T-helper 1 cell (primary cell): ENCODE measurements at regions not wholly inside any gene's neighbourhood (a gene's known extent, or its start where the extent isn't known, plus 50 kb on each side); places are given as distances from the start of the nearest gene placed in this dataset.
"Not testable (repeated sequence)": the region's sequence is repeated elsewhere in the genome, so short reads cannot be mapped to it uniquely, and the experiment has no call there.

ENCODE experiments used
- DNase-seq, 5 donors: peaks; one replicate each; pipeline ENCODE4 v3.0.0-alpha.2; 2012 to 2020

DNA sequence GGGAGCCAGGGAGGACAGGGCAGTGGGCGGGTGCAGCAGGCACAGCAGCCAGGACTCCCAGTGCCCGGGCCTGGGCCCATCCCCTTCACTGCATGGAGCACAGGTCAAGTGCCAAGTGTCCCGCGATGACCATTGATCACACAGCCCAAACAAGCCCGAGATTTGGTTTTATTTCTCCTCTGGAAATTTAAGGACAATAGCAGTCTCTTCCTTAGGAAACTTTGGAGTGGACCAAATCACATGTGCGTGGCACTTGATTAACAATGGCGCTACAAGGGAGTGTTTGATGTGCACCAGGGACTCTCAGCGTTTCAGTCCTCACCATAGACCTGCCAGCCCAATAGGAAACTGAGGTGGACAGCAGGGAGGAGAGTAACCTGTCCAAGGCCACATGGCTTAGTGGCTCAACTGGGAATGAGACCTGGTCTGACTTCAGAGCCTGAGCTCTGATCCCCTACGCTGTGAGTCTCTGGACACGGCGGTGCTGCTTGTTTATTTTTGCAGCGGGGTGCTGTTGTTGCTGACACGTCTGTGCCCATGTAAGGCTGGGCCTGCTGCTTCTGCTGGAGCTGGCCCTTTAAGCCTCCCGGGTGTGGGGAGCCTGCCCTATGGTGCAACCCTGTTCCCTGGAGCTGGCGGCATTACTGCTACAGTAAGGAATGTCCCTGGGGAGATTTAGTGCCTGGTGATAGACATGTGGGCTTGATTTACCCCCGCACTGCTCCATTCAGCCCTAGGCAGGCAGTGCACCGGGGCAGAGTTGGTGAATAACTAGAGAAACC is 194.2 kb downstream of the INHBB start:
- no peak for DNase-seq

DNA sequence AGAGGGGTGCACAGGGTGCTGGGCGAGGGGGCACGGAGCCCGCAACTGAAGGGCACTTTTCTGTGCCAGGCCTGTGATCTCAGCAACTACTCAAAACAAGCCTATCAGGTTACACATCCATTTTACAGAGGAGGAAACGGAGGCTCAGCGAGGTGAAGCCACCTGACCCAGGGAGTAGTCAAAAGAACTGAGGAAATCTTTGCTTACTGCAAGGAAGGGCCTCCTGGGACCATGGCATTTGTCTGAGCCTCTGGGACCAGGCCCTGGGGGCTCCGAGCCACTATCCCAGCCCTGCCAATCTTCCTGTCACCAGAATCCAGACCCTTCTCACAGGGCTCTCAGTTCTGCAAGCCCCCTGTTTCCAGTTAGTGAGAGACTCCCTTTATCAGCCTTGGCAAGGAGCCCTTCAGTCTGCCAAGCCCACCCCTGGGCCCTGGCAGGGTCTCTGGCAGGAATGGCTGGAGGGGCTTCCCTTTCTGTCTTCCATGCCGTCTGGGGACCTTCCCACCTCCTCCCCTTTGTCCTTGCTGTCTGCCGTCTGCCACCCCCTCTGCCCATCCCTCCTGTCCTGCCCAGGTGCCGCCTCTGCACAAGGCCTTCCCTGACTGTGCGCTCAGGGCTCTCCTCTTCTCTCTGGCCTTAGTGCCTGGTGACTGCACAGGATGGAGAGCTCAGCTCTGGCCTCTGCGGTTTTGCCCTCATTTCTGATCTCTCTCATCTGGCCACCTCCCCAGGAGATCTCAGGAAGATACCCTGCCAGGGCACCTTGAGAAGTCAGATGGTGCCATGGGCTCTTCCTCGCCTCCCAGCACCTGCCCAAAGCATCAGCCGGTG is 194.7 kb upstream of the GLI2 start:
- DNase-seq = no peak

DNA sequence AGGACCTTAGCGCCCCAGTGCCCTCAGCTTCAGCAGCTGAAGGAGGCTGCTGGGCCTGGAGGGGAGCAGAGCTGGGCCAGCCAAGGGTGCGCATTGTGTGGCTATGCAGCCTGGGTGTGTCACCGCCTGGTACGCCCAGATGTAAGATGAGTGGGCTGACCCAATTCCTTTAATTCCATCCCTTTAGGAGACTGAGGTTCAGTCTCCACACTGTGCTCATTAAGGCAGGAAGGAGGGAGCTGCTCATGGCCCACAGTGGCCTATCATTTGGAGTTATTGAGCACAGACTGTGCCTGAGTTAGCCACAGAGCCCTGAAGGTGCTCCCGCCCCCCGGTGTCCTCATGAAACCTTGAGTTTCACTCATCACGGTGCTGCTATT is 194.1 kb upstream of the GLI2 start:
- DNase-seq = no peak

DNA sequence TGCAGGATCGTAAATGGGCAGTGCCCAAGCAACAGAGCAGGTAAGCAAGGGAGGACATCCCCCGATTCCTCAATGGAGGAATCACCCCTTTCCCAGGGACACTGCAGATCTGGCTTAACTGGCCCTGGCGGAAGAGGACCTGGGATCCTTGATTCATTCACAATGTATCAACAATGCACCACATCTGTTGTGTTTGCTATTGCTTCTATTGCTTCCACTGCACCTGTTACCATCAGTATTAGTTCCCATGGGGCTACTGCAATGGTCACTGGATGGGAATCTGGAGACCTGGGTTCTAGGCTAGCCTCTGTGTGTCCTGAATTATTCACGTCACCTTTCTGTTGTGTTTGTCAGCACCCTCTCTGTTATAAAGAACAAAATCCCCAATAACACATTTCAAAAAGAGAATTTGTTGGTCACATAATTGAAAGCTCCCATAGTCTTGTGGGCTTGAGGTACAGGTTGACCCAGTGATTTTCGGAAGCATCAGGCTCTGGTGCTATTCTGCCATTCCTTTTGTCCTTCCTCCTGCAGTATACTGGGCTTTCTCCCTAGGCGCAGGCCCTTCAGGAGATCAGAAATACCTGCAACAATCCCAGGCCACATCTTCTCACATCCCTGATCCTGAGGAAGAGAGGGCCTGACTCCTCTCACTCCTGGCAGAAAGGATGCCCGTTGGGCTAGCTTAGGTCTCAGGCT is 193.5 kb upstream of the GLI2 start:
- no peak for DNase-seq

DNA sequence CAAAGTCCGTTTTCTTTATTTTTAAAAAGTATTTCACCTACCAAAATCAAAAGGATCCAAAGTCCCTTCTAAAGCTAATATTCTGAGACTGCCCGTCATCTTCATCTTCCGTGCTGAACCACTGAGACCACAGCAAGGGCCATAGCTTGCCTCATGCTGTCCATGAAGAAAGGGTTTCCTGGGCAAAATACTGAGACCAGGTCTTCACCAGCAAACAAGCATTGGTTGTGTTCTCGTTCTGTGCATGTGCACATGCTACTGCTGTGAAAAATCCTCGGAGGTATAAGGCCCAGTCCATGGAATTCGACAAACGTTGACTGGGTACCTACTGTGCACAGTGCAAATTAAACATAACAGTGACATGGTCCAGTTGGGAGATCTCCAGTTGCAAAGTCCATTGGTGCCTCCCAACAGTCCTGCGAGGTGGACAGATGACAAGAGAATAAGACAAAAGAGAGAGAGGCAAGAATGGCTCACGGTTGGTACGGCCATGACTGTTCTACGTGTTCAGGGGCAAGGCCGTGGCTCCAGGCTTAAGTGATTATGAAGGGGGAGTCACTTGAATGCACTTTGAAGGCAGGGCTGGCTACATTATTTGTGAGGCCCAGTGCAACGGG is 192.6 kb upstream of the GLI2 start:
- no peak for DNase-seq

DNA sequence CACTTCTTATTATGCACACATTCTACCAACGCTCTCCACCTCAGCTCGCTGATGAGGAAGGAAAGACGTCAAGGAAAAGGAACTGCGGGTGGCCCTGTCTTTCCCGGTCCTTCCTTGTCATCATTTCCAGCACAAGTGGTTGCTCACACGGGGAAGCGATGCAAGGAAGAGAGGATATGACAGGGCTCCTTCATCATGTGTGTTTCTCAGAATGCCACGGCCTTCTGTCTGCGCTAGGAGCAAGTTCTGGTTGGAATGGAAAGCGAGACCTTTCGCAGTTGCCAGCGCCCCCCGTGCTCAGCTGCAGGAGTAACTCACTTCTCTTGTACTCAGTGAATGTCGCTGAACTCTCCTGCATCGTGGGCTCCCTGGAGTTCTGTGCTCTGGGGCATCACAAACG is 191.8 kb upstream of the GLI2 start:
- no peak for DNase-seq

DNA sequence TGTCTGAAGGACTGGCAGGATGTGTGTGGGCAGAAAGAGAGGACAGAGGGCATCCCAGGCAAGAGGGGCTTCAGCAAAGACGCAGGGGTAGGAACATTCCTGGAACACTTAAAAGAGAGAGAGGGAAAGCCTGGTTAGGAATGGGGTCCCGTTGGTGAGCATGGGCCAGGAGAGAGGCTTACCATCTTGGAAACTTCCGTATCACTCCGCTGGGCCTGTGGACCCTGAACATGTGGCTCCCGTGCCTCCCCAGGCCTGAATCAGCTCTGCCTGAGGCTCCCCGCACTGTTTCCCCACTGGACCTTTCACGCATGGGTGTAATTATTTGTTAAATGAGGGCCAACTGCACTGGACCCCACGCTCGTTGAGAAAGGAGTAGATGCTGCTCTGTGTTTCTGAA is 191.1 kb upstream of the GLI2 start:
- no peak for DNase-seq

DNA sequence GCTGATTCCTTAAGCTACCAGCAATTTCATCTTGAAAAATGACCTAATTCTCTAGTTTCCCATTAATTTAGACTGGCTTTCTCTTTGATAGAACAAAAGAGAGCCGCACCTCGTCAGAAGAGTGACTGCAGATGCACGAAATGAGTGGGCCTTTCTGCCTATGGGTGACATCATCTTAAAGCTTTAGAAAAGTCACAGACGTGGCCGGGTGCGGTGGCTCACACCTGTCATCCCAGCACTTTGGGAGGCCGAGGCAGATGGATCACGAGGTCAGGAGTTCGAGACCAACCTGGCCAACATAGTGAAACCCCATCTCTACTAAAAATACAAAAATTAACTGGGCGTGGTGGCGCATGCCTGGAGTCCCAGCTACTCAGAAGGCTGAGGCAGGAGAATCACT is 190.7 kb upstream of the GLI2 start:
- DNase-seq = not testable (repeated sequence)

DNA sequence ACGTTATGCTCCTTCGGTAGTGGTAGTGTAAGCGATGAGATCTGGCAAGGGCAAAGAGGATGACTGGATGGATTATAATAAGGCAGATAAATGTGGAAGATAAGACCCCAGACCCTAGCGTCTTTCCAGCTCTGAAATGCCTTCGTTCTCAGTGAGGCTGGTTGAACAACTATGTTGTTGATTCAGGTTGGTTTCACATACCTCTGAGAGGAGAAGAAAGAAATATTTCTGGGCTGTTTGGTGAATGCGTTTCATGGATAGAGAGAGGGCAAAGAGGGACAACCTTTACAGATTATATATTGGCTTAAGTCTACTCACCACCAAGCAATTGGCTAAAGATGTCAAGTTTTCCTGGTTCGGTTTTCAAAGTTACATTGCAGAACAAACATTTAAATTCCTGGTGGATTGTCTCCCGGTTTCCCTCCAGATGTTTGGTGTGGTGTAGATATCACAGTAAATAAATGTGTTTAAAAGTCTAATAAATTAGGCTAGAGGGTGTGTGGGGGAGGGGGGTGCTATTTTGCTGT is 190.1 kb upstream of the GLI2 start:
- DNase-seq = no peak

DNA sequence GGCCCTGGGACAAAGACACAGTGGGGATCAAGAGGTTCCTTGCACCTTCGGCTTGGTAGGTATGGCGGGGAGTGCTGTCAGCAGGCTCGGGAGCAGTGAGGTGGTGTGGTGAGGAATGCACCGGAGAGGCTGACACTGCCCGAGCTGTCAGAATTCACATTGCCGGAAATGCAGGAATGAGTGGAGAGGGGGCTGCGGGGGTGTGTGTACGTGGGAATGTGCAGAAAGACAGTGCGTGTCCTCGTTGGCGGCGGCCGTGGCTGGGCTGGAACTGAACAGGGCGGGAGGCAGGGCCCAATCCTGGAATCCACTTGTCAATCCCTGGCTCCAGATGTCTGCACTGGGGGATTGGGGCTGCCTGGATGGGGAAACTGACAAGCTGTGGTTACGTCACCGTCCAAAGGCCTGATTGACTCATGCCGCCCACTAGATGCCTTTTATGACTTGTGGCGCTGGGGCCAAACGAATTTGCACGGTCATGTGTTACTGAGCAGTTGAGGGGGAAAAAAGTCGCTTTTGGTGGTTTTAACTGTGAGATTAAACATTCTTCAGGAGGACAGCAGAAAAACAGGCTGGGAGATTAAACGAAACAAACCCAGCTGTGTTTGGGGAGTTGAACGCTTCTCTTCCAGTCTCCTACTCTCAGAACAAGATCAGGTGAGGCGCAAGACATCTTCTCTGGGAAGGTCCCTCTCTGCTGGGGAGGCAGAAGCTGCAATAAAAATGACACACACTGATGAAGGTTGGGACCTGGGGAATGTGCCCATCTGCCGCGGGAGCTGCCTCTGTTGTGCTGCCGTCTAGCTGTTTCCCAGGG is 189.4 kb upstream of the GLI2 start:
- DNase-seq = no peak

DNA sequence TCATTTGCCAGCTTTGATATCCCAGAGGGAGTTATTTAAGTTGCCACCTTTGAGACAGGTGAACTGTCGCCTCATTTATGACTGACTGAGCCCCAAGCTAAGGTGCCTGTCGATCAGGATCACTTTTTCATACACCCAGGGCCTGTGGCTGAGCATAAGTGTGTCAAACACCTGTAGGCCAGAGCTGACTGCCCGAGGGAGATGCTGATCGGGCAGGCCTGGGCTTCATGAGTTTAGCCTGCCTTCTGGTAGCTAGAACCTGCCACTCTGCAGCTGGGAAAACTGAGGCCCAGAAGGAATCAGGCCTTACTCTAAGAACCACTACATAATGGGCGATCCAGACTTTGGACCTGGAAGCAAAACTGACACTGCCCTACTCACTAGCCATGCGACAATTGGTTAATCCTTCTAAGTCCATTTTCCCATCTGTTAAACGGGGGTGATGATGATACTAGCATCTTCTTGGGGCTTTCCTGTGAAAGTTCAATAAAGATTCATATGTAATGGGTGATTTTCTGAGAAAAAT is 188.7 kb upstream of the GLI2 start:
- no peak for DNase-seq

DNA sequence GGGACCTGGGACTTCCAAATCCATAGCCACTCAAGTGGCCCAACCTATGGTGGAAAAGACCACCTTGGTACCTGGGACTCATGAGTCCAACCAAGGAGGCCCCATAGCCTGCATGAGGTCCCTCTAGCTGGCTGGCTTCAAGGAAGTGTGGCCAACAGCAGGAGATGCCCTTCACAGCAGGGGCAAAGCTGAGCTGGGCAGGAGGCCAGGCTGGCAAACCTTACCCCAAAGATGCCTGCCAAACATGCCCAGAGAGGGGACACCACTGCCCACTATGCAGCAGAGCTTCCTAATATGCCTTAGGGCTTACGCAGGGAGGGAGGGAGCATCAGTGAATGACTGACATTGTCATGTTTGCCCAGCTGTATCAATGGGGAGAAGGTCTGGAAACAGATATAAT is 188.0 kb upstream of the GLI2 start:
- no peak for DNase-seq

DNA sequence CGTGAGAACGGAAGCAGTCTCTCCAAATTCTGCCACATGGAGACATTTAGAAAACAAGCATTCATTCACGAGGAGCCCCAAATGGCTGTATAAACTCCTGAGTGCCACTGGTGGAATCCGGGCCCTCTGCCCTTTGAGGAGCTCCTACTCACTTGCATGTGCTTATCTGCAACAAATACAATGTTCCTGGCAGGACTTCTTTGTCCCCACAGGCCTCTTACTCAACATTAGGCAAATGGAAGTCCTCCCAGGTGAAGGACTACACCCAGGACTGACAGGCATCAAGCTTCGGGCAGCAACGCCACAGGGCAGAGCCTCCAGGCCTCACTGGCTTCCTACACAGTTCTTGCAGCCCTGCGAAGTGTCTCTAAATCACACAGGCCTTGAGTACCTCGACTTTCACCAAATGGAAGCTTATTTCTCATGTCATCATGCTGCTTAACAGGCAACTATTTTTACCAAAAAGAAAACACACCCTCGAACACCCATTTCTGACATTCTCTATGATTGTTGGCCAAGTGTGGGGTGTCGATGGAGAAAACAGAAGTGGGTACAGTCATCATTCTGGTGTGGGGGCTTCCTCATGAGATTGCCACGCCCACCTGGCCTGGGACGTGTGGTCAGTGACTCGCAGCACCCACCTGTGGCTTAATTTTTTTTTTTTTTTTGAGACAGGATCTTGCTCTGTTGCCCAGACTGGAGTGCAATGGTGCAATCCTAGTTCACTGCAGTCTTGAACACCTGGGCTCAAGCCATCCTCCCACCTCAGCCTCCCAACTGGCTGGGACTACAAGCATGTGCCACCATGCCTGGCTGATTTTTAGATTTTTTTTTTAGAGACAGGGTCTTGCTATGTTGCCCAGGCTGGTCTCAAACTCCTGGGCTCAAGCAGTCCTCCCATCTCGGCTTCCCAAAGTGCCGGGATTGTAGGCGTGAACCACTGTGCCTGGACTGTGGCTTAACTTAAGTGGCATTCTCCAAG is 186.8 kb upstream of the GLI2 start:
- no peak for DNase-seq

DNA sequence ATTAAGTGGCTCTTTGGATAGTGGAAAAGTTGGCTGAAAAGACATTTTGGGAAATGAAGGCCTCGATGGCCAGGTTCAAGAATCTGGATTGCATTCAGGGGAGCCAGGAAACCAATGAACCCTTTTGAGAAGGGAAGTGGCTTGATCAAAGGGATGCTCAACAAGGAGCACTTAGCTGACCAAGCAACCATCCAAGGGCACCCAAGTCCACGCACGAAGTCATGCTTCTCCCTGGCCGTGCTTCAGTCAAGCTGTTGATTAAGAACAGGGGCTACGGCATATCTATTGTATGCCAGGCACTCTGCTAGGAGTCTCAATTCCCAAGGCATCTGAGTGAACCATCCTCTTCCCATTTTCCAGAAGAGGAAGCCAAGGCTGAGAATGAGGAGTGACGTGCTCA is 185.8 kb upstream of the GLI2 start:
- no peak for DNase-seq

DNA sequence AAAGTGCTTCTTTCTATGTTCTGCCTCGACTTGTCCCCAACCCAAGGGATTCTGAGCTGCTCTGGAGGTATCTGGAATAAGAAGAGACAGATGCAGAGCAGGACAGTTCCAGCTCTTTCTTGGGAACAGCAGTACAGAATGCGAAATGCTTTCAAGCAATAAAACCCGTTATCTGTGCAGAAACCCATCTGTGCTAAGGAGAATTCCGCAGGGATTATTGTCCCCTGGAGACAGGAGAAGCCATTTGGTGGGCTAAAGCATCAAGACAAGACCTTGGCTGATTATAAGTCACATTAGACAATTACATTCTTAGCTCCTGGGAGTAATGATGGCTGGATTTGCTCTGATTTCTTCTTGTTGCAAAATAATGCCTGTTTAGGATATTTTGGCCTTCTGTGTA is 185.4 kb upstream of the GLI2 start:
- DNase-seq = no peak

DNA sequence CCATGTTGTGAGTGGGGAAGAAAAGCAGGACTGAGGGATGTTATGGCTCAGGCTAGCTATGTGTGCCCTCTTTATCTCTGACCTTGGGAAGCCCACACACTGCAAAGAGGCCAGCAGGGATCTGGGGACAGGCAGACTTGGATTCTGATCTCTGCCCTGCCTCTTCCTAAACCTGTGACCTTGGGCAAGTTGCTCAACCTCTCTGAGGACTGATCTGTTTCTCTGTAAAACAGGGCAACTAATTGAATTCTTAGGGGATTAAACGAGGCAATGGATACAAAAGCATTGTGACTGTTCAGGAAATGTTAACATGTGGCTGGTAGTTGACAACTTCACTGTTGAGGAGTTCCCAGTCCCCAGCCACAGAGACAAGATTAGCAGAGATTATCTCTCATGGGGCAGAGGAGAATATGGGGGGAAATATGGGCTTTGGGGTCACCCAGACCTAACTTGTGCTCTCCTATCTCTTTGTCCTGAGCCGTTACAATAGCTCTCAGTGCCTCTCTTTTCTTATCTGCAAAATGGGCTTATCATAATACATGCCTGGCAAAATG is 184.7 kb upstream of the GLI2 start:
- no peak for DNase-seq

DNA sequence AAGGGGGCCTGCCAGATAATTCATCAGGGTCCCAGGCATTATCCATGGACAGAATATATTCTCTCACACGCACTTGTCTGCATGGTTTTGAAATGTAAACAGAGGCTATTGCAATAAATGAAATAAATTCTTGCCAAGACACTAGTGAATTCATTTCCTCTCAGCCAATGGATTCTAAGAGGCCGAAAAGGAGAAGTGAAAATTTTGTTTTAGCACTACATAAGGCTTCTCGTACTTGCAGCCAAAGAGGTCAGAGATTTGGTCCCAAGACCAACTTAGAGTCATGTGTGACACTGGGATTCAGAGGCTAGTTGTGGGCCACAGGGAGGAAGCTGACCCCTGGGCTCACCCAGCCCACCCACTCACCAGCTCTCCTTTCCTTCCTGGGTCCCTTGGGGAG is 184.1 kb upstream of the GLI2 start:
- no peak for DNase-seq

DNA sequence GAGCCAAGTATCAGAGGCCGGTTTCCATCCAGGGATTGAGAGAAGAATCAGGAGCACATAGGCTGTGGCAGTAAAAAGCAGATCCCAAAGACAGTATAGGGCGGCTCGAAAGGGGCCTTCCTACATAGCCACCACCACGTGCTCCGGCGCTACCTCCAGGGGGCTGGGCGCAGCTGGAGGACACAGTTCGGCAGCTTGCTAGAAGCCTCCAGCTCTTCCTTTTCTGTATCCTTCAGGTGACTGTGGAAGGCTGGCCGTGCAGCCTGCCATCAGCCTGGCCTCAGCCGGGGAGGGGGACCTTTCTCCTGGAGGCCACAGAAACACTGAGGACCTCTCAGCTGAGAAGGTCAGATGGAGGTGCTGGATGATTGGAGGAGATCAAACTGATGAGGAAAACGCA is 183.6 kb upstream of the GLI2 start:
- no peak for DNase-seq

DNA sequence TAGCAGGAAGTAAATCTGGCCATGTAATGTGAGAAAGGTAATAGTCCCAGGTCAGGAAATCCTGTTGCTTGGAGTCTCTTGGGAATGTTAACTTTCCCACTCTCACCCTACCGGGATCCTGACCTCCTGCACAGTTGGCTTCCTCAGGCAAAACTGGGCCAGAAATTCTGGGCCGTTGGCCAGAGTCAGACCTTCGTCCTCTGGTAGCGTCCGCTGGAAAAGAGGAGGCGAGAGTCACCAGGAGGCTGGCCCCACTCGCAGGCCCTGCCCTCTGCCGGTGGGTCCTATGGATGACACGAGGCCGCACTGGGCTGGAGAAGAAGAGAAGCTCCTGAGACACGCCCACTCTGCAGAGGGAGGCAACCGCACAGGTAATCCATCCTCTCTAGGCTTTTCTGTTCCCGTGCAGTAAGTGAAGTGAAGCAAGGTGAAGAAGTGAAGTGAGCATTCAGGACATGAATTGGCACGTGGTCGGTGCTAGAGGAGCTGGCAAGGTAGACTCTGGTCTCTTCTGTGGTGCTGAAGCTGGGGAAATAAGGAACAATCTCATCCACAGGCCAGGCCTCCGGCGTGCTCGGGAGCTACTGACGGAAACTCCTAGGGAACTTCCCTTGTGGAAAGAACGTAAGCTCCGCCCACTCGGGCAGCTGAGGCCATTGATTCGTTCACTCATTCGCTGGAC is 182.7 kb upstream of the GLI2 start:
- DNase-seq = peak in 1 of 5 donors; percentile 9

DNA sequence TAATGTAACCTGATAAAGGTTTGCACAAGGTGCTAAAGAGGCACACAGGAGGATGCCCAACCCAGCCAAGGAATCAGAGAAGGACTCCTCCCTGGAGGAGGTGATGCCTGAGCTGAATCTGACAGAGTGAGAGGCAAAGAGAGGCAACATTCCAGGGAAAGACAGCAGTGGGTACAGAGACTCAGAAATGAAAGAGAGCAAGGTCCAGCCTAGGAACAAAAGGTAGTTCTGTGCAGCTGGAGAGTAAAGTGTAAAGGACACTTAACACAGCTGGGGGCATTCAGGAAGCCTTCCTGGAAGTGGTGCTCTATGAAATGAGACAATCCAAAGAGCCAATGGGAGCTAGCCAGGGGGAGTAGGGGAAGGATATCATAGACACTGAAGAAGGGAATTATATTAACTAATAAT is 181.0 kb upstream of the GLI2 start:
- no peak for DNase-seq
